Activated B cell treated with CpG ODN at 0.5 μM for 24 hours (primary cell): ENCODE measurements at regions not wholly inside any gene's neighbourhood (a gene's known extent, or its start where the extent isn't known, plus 50 kb on each side); places are given as distances from the start of the nearest gene placed in this dataset.

Experiments used
- ATAC-seq: fragments of 200-7000 bp; cut with Tn5 transposase; one replicate; pipeline ENCODE4 v1.10.0; 2021; ENCODE audit warnings: low read depth, mild to moderate bottlenecking, moderate library complexity
- CTCF ChIA-PET: fragments of 350-600 bp; sonication (Branson Sonifier 250); formaldehyde crosslinking; loops from one replicate; lab custom pipeline; 2021; ENCODE audit warnings: antibody characterized with exemption; lab: Charles Lee
- POLR2A ChIA-PET: fragments of 350-600 bp; sonication (Branson Sonifier 250); formaldehyde crosslinking; loops from one replicate; lab custom pipeline; 2021; ENCODE audit warnings: antibody characterized with exemption; lab: Charles Lee
- DNase-seq: peaks from one replicate; pipeline ENCODE4 v3.0.0; 2022
- H3K27ac Mint-ChIP-seq: one replicate; pipeline ENCODE4 v1.8.0; 2020; ENCODE audit warnings: mixed read lengths
- H3K27me3 Mint-ChIP-seq: one replicate; pipeline ENCODE4 v1.8.0; 2021; ENCODE audit warnings: mixed read lengths
- H3K36me3 Mint-ChIP-seq: one replicate; pipeline ENCODE4 v1.8.0; 2021; ENCODE audit warnings: low read depth, mixed read lengths
- H3K4me1 Mint-ChIP-seq: one replicate; pipeline ENCODE4 v1.8.0; 2021; ENCODE audit warnings: mixed read lengths
- H3K4me3 Mint-ChIP-seq: one replicate; pipeline ENCODE4 v1.8.0; 2020; ENCODE audit warnings: mild to moderate bottlenecking, mixed read lengths
- H3K9me3 Mint-ChIP-seq: one replicate; pipeline ENCODE4 v1.8.0; 2020; ENCODE audit warnings: mixed read lengths
- intact Hi-C: fragments of 100-400 bp; cut with micrococcal nuclease; formaldehyde crosslinking; loops from one replicate; pipeline ENCODE4 v1.15.1; 2024
- TF ChIP-seq, protein P1 (sequence below): fragments of 200-600 bp; IDR thresholded peaks from one replicate; pipeline ENCODE4 v1.8.0; 2022; ENCODE audit warnings: antibody characterized with exemption, mild to moderate bottlenecking

DNA sequence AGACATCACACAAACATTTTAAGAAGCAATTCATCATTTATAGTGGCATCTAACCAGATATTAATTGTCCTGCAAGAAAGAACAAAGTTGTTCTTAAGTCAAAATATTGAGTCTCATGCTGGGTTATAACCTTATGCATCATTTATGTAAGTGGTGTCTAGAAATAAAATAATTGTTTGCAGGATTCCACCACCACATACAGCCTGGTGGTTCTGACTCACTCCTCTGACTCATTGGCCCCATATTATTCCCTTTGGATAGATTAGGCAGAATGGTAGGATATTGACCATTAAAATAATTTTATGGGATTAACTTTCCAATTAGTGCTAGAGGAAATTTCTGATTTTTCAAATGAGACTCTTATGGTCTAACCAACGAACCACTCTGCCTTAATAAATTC lies 384.5 kb downstream of the GRXCR1 start:
- no peaks in the 10 kb centered on the region for H3K27me3 Mint-ChIP-seq
- CTCF ChIA-PET, result no interaction called here
- no peak for ATAC-seq
- H3K36me3 Mint-ChIP-seq, result no peaks in the 10 kb centered on the region
- DNase-seq, result no peak
- H3K27ac Mint-ChIP-seq, result no peak overlapping the region
- TF ChIP-seq, protein P1, sequence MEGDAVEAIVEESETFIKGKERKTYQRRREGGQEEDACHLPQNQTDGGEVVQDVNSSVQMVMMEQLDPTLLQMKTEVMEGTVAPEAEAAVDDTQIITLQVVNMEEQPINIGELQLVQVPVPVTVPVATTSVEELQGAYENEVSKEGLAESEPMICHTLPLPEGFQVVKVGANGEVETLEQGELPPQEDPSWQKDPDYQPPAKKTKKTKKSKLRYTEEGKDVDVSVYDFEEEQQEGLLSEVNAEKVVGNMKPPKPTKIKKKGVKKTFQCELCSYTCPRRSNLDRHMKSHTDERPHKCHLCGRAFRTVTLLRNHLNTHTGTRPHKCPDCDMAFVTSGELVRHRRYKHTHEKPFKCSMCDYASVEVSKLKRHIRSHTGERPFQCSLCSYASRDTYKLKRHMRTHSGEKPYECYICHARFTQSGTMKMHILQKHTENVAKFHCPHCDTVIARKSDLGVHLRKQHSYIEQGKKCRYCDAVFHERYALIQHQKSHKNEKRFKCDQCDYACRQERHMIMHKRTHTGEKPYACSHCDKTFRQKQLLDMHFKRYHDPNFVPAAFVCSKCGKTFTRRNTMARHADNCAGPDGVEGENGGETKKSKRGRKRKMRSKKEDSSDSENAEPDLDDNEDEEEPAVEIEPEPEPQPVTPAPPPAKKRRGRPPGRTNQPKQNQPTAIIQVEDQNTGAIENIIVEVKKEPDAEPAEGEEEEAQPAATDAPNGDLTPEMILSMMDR, result no peak
- POLR2A ChIA-PET, result no interaction called here
- H3K9me3 Mint-ChIP-seq, result no peaks in the 10 kb centered on the region
- intact Hi-C loops, result no loop called here
- no peaks in the 10 kb centered on the region for H3K4me1 Mint-ChIP-seq
- H3K4me3 Mint-ChIP-seq, result no peak overlapping the region

DNA sequence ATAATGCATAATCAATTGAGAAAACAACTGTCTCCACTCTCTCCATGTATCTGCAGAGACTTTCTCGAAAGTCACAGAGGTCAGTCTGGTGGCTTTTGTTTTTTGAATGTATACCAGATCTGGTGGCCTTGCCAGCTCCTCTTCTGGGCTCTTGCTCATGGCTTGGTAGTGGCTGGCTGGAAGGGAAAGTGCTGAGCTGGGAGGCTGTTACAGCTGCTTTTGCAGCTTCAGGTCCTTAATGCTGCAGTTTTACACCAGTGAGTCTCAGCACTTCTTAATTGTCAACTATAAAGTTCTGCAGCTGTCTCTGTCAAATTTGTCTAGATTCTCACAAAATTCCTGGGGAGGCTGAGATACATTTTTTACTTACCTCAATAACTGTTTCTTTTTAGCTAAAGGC lies 390.0 kb downstream of the GRXCR1 start:
- intact Hi-C loops, result no loop called here
- ChIA-PET CTCF (no interaction called here), POLR2A (no interaction called here)

DNA sequence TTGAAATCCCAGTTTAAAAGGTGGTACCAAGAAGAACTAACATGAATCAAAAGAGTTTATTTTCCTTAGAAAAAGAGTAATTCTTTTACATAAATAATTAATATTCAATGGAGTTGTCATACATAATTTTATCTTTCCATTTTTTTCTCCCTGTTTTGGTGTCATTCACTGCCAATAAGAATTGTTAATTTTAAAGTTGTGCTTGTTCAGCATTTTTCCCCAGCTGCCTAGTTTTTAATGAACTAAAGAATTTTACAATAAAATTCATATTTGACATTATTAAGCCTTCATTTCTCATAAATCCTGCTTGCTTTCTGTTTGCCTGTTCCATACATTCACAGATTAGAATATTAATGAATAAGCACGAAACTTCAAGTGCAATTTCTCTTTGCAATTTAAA lies 393.6 kb downstream of the GRXCR1 start:
- CTCF ChIA-PET, result no interaction called here
- H3K4me1 Mint-ChIP-seq, result no peaks in the 10 kb centered on the region
- DNase-seq, result no peak
- no peak overlapping the region for H3K4me3 Mint-ChIP-seq
- no peaks in the 10 kb centered on the region for H3K9me3 Mint-ChIP-seq
- intact Hi-C loops, result no loop called here
- H3K27me3 Mint-ChIP-seq, result no peaks in the 10 kb centered on the region
- no peaks in the 10 kb centered on the region for H3K36me3 Mint-ChIP-seq
- TF ChIP-seq, protein P1, result no peak
- no peak overlapping the region for H3K27ac Mint-ChIP-seq
- POLR2A ChIA-PET, result no interaction called here
- ATAC-seq, result no peak

More for the DNA sequence above, 390.0 kb downstream of the GRXCR1 start:
- no peak for DNase-seq
- Mint-ChIP-seq H3K27ac (no peak overlapping the region), H3K27me3 (no peaks in the 10 kb centered on the region), H3K4me1 (no peaks in the 10 kb centered on the region), H3K9me3 (no peaks in the 10 kb centered on the region), H3K36me3 (no peaks in the 10 kb centered on the region), H3K4me3 (no peak overlapping the region)
- TF ChIP-seq, protein P1, result no peak
- no peak for ATAC-seq

DNA sequence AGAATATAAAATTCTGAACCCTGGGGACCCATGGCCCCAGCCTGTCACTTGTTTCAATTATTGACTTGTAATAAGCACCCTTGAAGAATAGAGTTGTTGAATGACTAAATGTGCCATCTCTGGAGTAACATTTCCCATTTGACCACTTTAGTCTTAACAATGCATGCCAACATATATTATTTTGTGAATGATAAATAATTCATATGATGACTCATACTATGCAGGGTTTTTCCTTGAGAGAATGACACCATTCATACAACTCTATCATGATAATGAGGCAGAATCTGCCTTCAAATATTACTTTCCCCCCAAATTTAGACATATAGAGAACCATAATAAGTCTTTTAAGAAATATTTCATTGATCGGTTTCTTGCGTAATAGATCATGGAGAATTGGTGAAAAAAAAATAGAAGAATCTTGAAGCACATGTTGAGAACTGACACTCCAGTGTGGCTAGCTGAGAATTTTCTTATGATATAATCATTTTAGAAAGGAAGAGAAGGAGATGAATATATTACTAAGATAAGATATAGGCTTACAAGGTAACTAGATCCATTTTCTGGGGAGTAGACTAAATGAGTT lies 404.5 kb downstream of the GRXCR1 start:
- ChIA-PET POLR2A (no interaction called here), CTCF (no interaction called here)
- TF ChIP-seq, protein P1, result no peak
- no peak overlapping the region for H3K4me3 Mint-ChIP-seq
- DNase-seq (no peak), ATAC-seq (no peak)
- no peaks in the 10 kb centered on the region for H3K4me1 Mint-ChIP-seq
- intact Hi-C loops, result no loop called here
- no peak overlapping the region for H3K27ac Mint-ChIP-seq
- peaks cover 6% of the 10 kb centered on the region for H3K9me3 Mint-ChIP-seq
- no peaks in the 10 kb centered on the region for H3K36me3 Mint-ChIP-seq
- H3K27me3 Mint-ChIP-seq, result no peaks in the 10 kb centered on the region

DNA sequence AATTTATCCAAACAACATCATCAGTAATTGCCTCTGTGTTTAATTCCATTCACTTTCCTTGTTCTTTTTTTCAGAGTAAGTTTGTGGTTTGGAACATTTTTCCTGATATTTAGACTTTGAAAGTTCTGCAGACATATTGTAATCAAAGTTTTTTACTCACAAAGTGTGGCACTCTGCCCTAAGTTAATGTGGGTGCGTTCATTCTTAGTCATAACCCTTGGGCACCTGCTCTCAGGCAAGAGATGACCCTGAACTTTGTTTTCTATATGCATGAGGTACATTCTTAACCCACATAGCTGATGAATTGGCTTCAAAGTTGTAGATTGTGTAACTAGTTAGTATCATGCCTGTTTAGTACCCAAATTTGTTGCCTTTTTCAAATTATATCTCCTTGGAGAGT lies 424.3 kb downstream of the GRXCR1 start:
- no peaks in the 10 kb centered on the region for H3K36me3 Mint-ChIP-seq
- no peaks in the 10 kb centered on the region for H3K27me3 Mint-ChIP-seq
- H3K4me1 Mint-ChIP-seq, result no peaks in the 10 kb centered on the region
- ChIA-PET POLR2A (no interaction called here), CTCF (no interaction called here)
- DNase-seq (no peak), ATAC-seq (no peak)
- no peak overlapping the region for H3K4me3 Mint-ChIP-seq
- peaks cover 4% of the 10 kb centered on the region for H3K9me3 Mint-ChIP-seq
- intact Hi-C loops, result no loop called here
- no peak overlapping the region for H3K27ac Mint-ChIP-seq
- TF ChIP-seq, protein P1, result no peak
